ENCODE measurements at regions not wholly inside any gene's neighbourhood (a gene's known extent, or its start where the extent isn't known, plus 50 kb on each side); places are given as distances from the start of the nearest gene placed in this dataset.

- no peak for TF ChIP-seq CTCF (IDR thresholded peaks at IDR 0.05)
- no peaks in the 10 kb centered on the region for H3K36me3 Mint-ChIP-seq (ENCODE audit: low read depth)
- no peak for DNase-seq
- no peak overlapping the region for H3K27ac Mint-ChIP-seq
- no peaks in the 10 kb centered on the region for H3K4me1 Mint-ChIP-seq (ENCODE audit: low read depth)
- no peak overlapping the region for H3K4me3 Mint-ChIP-seq
- H3K27me3 Mint-ChIP-seq (ENCODE audit: insufficient read depth), result no peaks in the 10 kb centered on the region; the same call in 1 of the 2 replicates
- H3K9me3 Mint-ChIP-seq, result peaks cover 56% of the 10 kb centered on the region
These were observed 143.9 kb downstream of the RHOU start for GRCh38 chr1:228879164-228879563.

- H3K4me3 Mint-ChIP-seq, result no peak overlapping the region
- no peaks in the 10 kb centered on the region for H3K36me3 Mint-ChIP-seq (ENCODE audit: low read depth)
- H3K27me3 Mint-ChIP-seq (ENCODE audit: insufficient read depth), result no peaks in the 10 kb centered on the region; the same call in 1 of the 2 replicates
- H3K4me1 Mint-ChIP-seq (ENCODE audit: low read depth), result no peaks in the 10 kb centered on the region
- no peak overlapping the region for H3K27ac Mint-ChIP-seq
- no peak for TF ChIP-seq CTCF (IDR thresholded peaks at IDR 0.05)
- H3K9me3 Mint-ChIP-seq, result peaks cover 55% of the 10 kb centered on the region
- no peak for DNase-seq
These were observed 146.9 kb downstream of the RHOU start for GRCh38 chr1:228882041-228882770.

DNA sequence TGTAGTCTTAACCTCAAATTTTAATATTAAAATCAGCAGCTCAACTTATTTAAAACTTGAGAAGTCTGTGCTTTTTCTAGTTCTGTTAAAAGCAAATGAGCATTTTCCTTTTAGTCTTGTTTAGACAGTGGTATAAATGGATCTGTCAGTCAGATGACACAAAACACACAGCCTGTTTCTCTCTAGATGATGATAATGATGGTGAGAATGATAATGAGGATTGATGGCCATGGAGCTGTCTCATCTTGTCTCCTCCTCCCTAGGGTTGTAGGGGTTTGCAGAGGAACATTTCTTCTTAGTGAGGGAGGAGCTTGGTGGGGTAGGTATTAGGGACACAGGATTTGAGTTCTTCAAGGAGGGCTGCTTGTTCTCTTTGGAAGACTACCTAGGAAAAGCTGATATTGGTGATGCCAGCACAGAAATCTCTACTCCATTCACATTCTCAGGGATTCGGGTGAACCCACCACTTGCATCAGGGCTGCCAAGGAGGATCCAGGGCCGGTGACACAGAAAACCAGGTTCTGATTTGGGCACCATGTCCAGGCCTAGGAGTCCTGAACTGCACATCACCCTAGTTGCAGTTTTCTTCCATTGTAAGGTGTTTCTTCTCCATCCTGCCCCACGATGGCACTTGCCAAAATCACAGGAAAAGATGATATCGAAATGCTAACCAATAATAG lies 147.6 kb downstream of the RHOU start:
- Mint-ChIP-seq H3K9me3 (peaks cover 51% of the 10 kb centered on the region), H3K4me3 (no peak overlapping the region), H3K27ac (no peak overlapping the region), H3K4me1 (ENCODE audit: low read depth) (no peaks in the 10 kb centered on the region), H3K27me3 (ENCODE audit: insufficient read depth) (no peaks in the 10 kb centered on the region; the same call in 1 of the 2 replicates), H3K36me3 (ENCODE audit: low read depth) (no peaks in the 10 kb centered on the region)
- TF ChIP-seq CTCF (IDR thresholded peaks at IDR 0.05), result no peak
- DNase-seq, result no peak

- H3K4me3 Mint-ChIP-seq, result no peak overlapping the region
- H3K36me3 Mint-ChIP-seq (ENCODE audit: low read depth), result no peaks in the 10 kb centered on the region
- no peak overlapping the region for H3K27ac Mint-ChIP-seq
- no peak for DNase-seq
- no peaks in the 10 kb centered on the region; the same call in 1 of the 2 replicates for H3K27me3 Mint-ChIP-seq (ENCODE audit: insufficient read depth)
- no peak for TF ChIP-seq CTCF (IDR thresholded peaks at IDR 0.05)
- no peaks in the 10 kb centered on the region for H3K4me1 Mint-ChIP-seq (ENCODE audit: low read depth)
- peaks cover 44% of the 10 kb centered on the region for H3K9me3 Mint-ChIP-seq
These were observed 148.3 kb downstream of the RHOU start for GRCh38 chr1:228883535-228883934.

DNA sequence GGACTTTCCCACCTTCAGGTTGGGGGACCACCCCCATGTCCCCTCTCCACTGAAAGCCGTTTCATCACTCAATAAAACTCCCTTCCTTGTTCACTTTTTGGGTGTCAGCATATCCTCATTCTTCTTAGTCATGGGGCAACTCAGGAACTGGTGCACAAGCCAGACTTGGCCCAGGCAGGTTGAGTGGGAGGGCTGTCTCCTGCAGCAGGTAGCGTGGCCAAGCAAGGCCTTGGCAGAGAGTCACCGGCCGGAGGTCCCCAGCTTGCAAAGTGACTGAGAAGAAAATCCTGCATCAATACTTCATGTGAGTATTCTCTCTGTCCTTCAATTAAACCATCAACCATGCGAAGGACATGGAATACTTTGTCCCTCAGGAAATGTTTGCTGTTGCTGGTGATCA lies 148.9 kb downstream of the RHOU start:
- no peak for TF ChIP-seq CTCF (IDR thresholded peaks at IDR 0.05)
- no peak overlapping the region for H3K27ac Mint-ChIP-seq
- DNase-seq, result no peak
- peaks cover 39% of the 10 kb centered on the region for H3K9me3 Mint-ChIP-seq
- no peaks in the 10 kb centered on the region for H3K4me1 Mint-ChIP-seq (ENCODE audit: low read depth)
- H3K4me3 Mint-ChIP-seq, result no peak overlapping the region
- no peaks in the 10 kb centered on the region; the same call in 1 of the 2 replicates for H3K27me3 Mint-ChIP-seq (ENCODE audit: insufficient read depth)
- no peaks in the 10 kb centered on the region for H3K36me3 Mint-ChIP-seq (ENCODE audit: low read depth)

All from HFFc6 (cell line).